PC-3 (cell line): ENCODE measurements at regions not wholly inside any gene's neighbourhood (a gene's known extent, or its start where the extent isn't known, plus 50 kb on each side); places are given as distances from the start of the nearest gene placed in this dataset.

Experiments used
- ATAC-seq: fragments of 200-7000 bp; cut with Tn5 transposase; 2 replicates; pipeline ENCODE4 v1.9.1; 2020; ENCODE audit warnings: mild to moderate bottlenecking, moderate library complexity
- BruUV-seq: library from RNA; stranded (reverse); fragments of 400-500 nt; replicated peaks from 2 replicates; lab custom pipeline; 2021; lab: Mats Ljungman, UMichigan
- CTCF ChIA-PET: fragments of 300-600 bp; sonication (Branson Sonifier 250); formaldehyde crosslinking; loops from one replicate; lab custom pipeline; 2022; ENCODE audit warnings: antibody characterized with exemption; lab: Charles Lee
- POLR2A ChIA-PET: fragments of 300-600 bp; sonication (Branson Sonifier 250); formaldehyde crosslinking; loops from one replicate; lab custom pipeline; 2022; ENCODE audit warnings: antibody characterized with exemption; ENCODE audit not compliant: unreplicated experiment; lab: Charles Lee
- DNase-seq: peaks from one replicate; pipeline ENCODE4 v3.0.0-alpha.2; 2015
- H2AFZ ChIP-seq: fragments of 300-600 bp; sonication (generic); 2 replicates; pipeline ENCODE4 v1.6.0; 2016; ENCODE audit warnings: antibody characterized with exemption, low read length
- H3F3A ChIP-seq: fragments of 300-600 bp; sonication (generic); one replicate; pipeline ENCODE4 v1.6.0; 2017; ENCODE audit warnings: antibody characterized with exemption, low read length, control low read depth, mild to moderate bottlenecking; ENCODE audit not compliant: unreplicated experiment
- H3K27ac ChIP-seq: fragments of 300-600 bp; sonication (generic); 2 replicates; pipeline ENCODE4 v1.5.1; 2016; ENCODE audit warnings: mild to moderate bottlenecking, low read length
- H3K27me3 ChIP-seq: fragments of 300-600 bp; sonication (generic); 2 replicates; pipeline ENCODE4 v1.6.1; 2016; ENCODE audit warnings: low read length, mixed read lengths
- H3K36me3 ChIP-seq: fragments of 300-600 bp; sonication (generic); 2 replicates; pipeline ENCODE4 v1.6.1; 2016; ENCODE audit warnings: low read depth, mixed run types, low read length, mixed read lengths
- H3K4me1 ChIP-seq: fragments of 300-600 bp; sonication (generic); 2 replicates; pipeline ENCODE4 v1.5.1; 2016; ENCODE audit warnings: low read length; ENCODE audit not compliant: insufficient read depth
- H3K4me2 ChIP-seq: fragments of 300-600 bp; sonication (generic); 2 replicates; pipeline ENCODE4 v1.6.0; 2016; ENCODE audit warnings: low read length
- H3K4me3 ChIP-seq: fragments of 300-600 bp; sonication (generic); 2 replicates; pipeline ENCODE4 v1.5.1; 2016; ENCODE audit warnings: mild to moderate bottlenecking, low read length, mixed read lengths
- H3K79me2 ChIP-seq: fragments of 300-600 bp; sonication (generic); 2 replicates; pipeline ENCODE4 v1.6.1; 2017; ENCODE audit warnings: low read length, mixed read lengths
- H3K9ac ChIP-seq: fragments of 300-600 bp; sonication (generic); 2 replicates; pipeline ENCODE4 v1.6.0; 2016; ENCODE audit warnings: mild to moderate bottlenecking, low read length
- H3K9me2 ChIP-seq: fragments of 300-600 bp; sonication (generic); replicated peaks from 2 replicates; pipeline ENCODE4 v1.6.1; 2016; ENCODE audit warnings: mixed run types, low read length, mixed read lengths
- H3K9me3 ChIP-seq: fragments of 300-600 bp; sonication (generic); 2 replicates; pipeline ENCODE4 v1.6.1; 2016; ENCODE audit warnings: low read length, mixed read lengths
- H4K20me1 ChIP-seq: fragments of 300-600 bp; sonication (generic); 2 replicates; pipeline ENCODE4 v1.6.1; 2016; ENCODE audit warnings: low read length, mixed read lengths
- CTCF ChIP-seq: fragments of 300-600 bp; sonication (generic); conservative IDR thresholded peaks from 2 replicates; pipeline ENCODE4 v1.5.1; 2017; ENCODE audit warnings: antibody characterized with exemption, low read depth, mild to moderate bottlenecking, low read length
- EZH2 ChIP-seq: fragments of 300-600 bp; sonication (generic); IDR thresholded peaks from one replicate; pipeline ENCODE4 v1.6.1; 2017; ENCODE audit warnings: antibody characterized with exemption, mild to moderate bottlenecking, low read length; ENCODE audit not compliant: unreplicated experiment
- EZH2phosphoT487 ChIP-seq: fragments of 300-600 bp; sonication (generic); IDR thresholded peaks from 2 replicates; pipeline ENCODE4 v1.6.1; 2018; ENCODE audit warnings: mild to moderate bottlenecking, antibody characterized with exemption, low read length, borderline replicate concordance
- intact Hi-C: fragments of 100-400 bp; cut with micrococcal nuclease; formaldehyde crosslinking; loops from 2 replicates; pipeline ENCODE4 v1.9.0; 2023

DNA sequence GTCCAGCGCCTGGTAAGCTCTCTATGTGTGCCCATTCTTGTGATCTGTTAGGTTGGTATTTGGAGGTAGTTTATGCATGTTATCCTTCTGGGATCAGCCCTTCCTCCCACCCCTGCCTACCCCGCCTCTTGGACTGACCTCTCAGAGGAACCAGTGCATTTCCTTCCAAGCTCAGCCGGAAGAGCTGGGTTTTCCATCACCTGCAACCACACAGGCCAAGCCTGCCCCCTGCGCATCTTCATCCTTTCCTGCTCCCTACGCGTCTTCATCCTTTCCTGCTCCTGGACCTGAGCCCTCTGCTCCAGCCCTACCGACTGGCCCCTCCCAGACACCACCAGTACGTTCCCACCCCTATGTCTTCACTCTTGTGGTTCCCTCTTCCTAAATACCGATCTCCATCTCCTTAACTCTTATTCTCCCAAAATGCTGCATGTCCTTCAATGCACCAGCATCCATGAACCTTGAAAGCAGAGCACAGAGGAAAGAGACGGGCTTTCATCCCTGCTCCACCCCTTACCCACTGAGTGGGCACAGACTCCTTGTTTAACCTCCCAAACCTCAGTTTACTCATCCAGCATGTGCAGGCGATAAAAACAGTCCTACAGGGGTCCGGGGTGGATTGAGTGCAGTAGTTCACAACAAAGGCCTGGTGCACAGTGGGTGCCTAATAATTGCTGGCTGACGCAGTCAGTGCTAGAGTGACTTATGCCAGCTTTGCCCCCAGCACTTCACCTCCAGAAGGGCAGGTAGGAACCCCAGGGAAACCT, 526.3 kb downstream of the MATN1 start:
- Histone ChIP-seq H2AFZ (no peak overlapping the region), H3K27ac (no peak overlapping the region), H3K27me3 (peaks cover 14% of the 10 kb centered on the region; the same call in 1 of the 2 replicates), H3K9me2 (no peaks in the 10 kb centered on the region), H3K4me3 (no peak overlapping the region), H3K4me2 (no peak overlapping the region), H3K9me3 (peaks cover 4% of the 10 kb centered on the region; the same call in 1 of the 2 replicates), H3K36me3 (no peaks in the 10 kb centered on the region), H3F3A (no peaks in the 10 kb centered on the region), H3K9ac (no peak overlapping the region), H4K20me1 (no peaks in the 10 kb centered on the region), H3K4me1 (no peaks in the 10 kb centered on the region), H3K79me2 (no peaks in the 10 kb centered on the region)
- no TSS peak for BruUV-seq
- ChIA-PET CTCF (no interaction called here), POLR2A (no interaction called here)
- DNase-seq (no peak), ATAC-seq (no peak)
- intact Hi-C loops, result no loop called here
- TF ChIP-seq CTCF (no peak), EZH2 (no peak), EZH2phosphoT487 (no peak)

GRCh38 chr1:30196457-30196856, 526.9 kb downstream of the MATN1 start:
- Histone ChIP-seq H4K20me1 (no peaks in the 10 kb centered on the region), H3K79me2 (no peaks in the 10 kb centered on the region), H3K27ac (no peak overlapping the region), H3K36me3 (no peaks in the 10 kb centered on the region), H2AFZ (no peak overlapping the region), H3F3A (no peaks in the 10 kb centered on the region), H3K4me1 (no peaks in the 10 kb centered on the region), H3K9me3 (peaks cover 4% of the 10 kb centered on the region; the same call in 1 of the 2 replicates), H3K9me2 (no peaks in the 10 kb centered on the region), H3K9ac (no peak overlapping the region), H3K4me3 (no peak overlapping the region), H3K27me3 (peaks cover 11% of the 10 kb centered on the region; the same call in 1 of the 2 replicates), H3K4me2 (no peak overlapping the region)
- TF ChIP-seq EZH2, result no peak
- no peak for TF ChIP-seq EZH2phosphoT487
- TF ChIP-seq CTCF, result no peak
- no peak for DNase-seq
- no TSS peak for BruUV-seq
- ChIA-PET CTCF (no interaction called here), POLR2A (no interaction called here)
- ATAC-seq, result no peak
- intact Hi-C loops, result no loop called here
